ENCODE measurements at regions not wholly inside any gene's neighbourhood (a gene's known extent, or its start where the extent isn't known, plus 50 kb on each side); places are given as distances from the start of the nearest gene placed in this dataset.

DNA sequence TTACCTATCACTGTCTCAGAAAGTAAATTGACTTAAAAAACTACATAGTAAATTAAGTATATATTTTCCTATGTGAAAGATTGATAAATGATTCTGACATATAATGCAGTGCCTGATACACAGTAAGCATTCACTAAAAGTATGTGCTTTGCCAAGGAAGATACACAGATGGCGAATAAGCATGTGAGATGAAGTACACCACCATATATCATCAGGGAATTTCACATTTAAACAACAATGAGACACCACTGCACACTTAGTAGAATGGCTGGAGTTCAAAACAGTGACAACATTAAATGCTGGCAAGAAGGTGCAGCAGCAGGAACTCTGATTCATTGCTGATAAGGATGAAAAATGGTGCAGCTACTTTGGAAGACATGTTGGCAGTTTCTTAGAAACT, 1118.8 kb downstream of the DTWD2 start:
- no peak overlapping the region for H3K27ac ChIP-seq
- intact Hi-C loops (cut with DNase I; ENCODE audit: low total_unique reads) = no loop called here
- no peak for DNase-seq
- WGBS, 5 donors = 73 to 91% (median 80%) methylated on average over 1 of the region's 1 CpG
- no peaks in the 10 kb centered on the region for H3K4me1 ChIP-seq
- TF ChIP-seq POLR2AphosphoS5 (IDR thresholded peaks at IDR 0.05) = no peak
- no peak for TF ChIP-seq EP300 (IDR thresholded peaks at IDR 0.05)
- no peak for TF ChIP-seq POLR2A (IDR thresholded peaks at IDR 0.05)
- TF ChIP-seq, protein P1, sequence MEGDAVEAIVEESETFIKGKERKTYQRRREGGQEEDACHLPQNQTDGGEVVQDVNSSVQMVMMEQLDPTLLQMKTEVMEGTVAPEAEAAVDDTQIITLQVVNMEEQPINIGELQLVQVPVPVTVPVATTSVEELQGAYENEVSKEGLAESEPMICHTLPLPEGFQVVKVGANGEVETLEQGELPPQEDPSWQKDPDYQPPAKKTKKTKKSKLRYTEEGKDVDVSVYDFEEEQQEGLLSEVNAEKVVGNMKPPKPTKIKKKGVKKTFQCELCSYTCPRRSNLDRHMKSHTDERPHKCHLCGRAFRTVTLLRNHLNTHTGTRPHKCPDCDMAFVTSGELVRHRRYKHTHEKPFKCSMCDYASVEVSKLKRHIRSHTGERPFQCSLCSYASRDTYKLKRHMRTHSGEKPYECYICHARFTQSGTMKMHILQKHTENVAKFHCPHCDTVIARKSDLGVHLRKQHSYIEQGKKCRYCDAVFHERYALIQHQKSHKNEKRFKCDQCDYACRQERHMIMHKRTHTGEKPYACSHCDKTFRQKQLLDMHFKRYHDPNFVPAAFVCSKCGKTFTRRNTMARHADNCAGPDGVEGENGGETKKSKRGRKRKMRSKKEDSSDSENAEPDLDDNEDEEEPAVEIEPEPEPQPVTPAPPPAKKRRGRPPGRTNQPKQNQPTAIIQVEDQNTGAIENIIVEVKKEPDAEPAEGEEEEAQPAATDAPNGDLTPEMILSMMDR (IDR thresholded peaks at IDR 0.05) = no peak
- no peaks in the 10 kb centered on the region for H3K36me3 ChIP-seq
- H3K4me3 ChIP-seq = no peak overlapping the region
- H3K9me3 ChIP-seq = peaks cover 0 to under 1% (median 0%) of the 10 kb centered on the region in 4 donors
- H3K27me3 ChIP-seq = no peaks in the 10 kb centered on the region

GRCh38 chr5:117863586-117864296, 1124.6 kb downstream of the DTWD2 start:
- peak in 1 of 2 donors; percentile 4 for DNase-seq
- TF ChIP-seq EP300 (IDR thresholded peaks at IDR 0.05) = no peak
- no peak overlapping the region for H3K27ac ChIP-seq
- WGBS, 5 donors = 86 to 92% (median 90%) methylated on average over 2 of the region's 2 CpGs
- H3K4me1 ChIP-seq = no peaks in the 10 kb centered on the region
- no peaks in the 10 kb centered on the region for H3K36me3 ChIP-seq
- intact Hi-C loops (cut with DNase I; ENCODE audit: low total_unique reads) = no loop called here
- no peaks in the 10 kb centered on the region for H3K9me3 ChIP-seq
- no peaks in the 10 kb centered on the region for H3K27me3 ChIP-seq
- H3K4me3 ChIP-seq = no peak overlapping the region

GRCh38 chr5:117860550-117860949, 1127.8 kb downstream of the DTWD2 start:
- intact Hi-C loops (cut with DNase I; ENCODE audit: low total_unique reads) = no loop called here
- H3K4me3 ChIP-seq = no peak overlapping the region
- H3K9me3 ChIP-seq = no peaks in the 10 kb centered on the region
- H3K4me1 ChIP-seq = no peaks in the 10 kb centered on the region
- DNase-seq = no peak
- H3K27ac ChIP-seq = no peak overlapping the region
- WGBS, 5 donors = 74 to 100% (median 93%) methylated on average over 1 of the region's 1 CpG
- H3K27me3 ChIP-seq = no peaks in the 10 kb centered on the region
- TF ChIP-seq EP300 (IDR thresholded peaks at IDR 0.05) = no peak
- no peaks in the 10 kb centered on the region for H3K36me3 ChIP-seq

GRCh38 chr5:117859176-117859575, 1129.2 kb downstream of the DTWD2 start:
- Histone ChIP-seq H3K36me3 (no peaks in the 10 kb centered on the region), H3K27ac (no peak overlapping the region), H3K4me3 (no peak overlapping the region), H3K4me1 (no peaks in the 10 kb centered on the region), H3K9me3 (no peaks in the 10 kb centered on the region), H3K27me3 (no peaks in the 10 kb centered on the region)
- WGBS, 5 donors = 21 to 33% (median 29%) methylated on average over 1 of the region's 1 CpG
- TF ChIP-seq POLR2AphosphoS5 (IDR thresholded peaks at IDR 0.05) (no peak), EP300 (IDR thresholded peaks at IDR 0.05) (no peak), POLR2A (IDR thresholded peaks at IDR 0.05) (no peak)
- TF ChIP-seq, protein P1 (IDR thresholded peaks at IDR 0.05) = no peak
- no peak for DNase-seq
- intact Hi-C loops (cut with DNase I; ENCODE audit: low total_unique reads) = no loop called here

- no peaks in the 10 kb centered on the region for H3K9me3 ChIP-seq
- H3K27me3 ChIP-seq = no peaks in the 10 kb centered on the region
- intact Hi-C loops (cut with DNase I; ENCODE audit: low total_unique reads) = no loop called here
- H3K4me1 ChIP-seq = no peaks in the 10 kb centered on the region
- no peak overlapping the region for H3K27ac ChIP-seq
- no peak for DNase-seq
- WGBS, 5 donors = 89 to 94% (median 90%) methylated on average over 4 of the region's 4 CpGs
- TF ChIP-seq POLR2AphosphoS5 (IDR thresholded peaks at IDR 0.05) = no peak
- TF ChIP-seq EP300 (IDR thresholded peaks at IDR 0.05) = no peak
- TF ChIP-seq, protein P1 (IDR thresholded peaks at IDR 0.05) = no peak
- no peak for TF ChIP-seq POLR2A (IDR thresholded peaks at IDR 0.05)
- H3K4me3 ChIP-seq = no peak overlapping the region
- no peaks in the 10 kb centered on the region for H3K36me3 ChIP-seq
Observed at GRCh38 chr5:117856713-117857112, 1131.6 kb downstream of the DTWD2 start.
